ENCODE measurements at regions not wholly inside any gene's neighbourhood (a gene's known extent, or its start where the extent isn't known, plus 50 kb on each side); places are given as distances from the start of the nearest gene placed in this dataset.

- Mint-ChIP-seq H3K4me1 (no peaks in the 10 kb centered on the region), H3K36me3 (no peaks in the 10 kb centered on the region), H3K4me3 (no peak overlapping the region), H3K9me3 (peaks cover 4 to 21% (median 13%) of the 10 kb centered on the region in 8 donors), H3K27ac (no peak overlapping the region), H3K27me3 (no peaks in the 10 kb centered on the region)
- H3K4me1 ChIP-seq (ENCODE audit: insufficient read depth, low read length), result no peaks in the 10 kb centered on the region
- CTCF ChIA-PET (ENCODE audit: partially characterized antibody), result no interaction called here
- no peaks in the 10 kb centered on the region for H3K27me3 ChIP-seq (ENCODE audit: insufficient read depth, low read length)
- intact Hi-C loops (cut with micrococcal nuclease), result no loop called here
- peaks cover 0 to 3% of the 10 kb centered on the region in 2 donors for H3K9me3 ChIP-seq (ENCODE audit: control insufficient read depth in 1 of 2, low read length in 2 of 2)
- no peak overlapping the region for H3K4me3 ChIP-seq (ENCODE audit: low read length in 2 of 2)
- DNase-seq, result no peak
- POLR2A ChIA-PET (ENCODE audit: partially characterized antibody), result no interaction called here
- no peaks in the 10 kb centered on the region for H3K36me3 ChIP-seq (ENCODE audit: insufficient read depth, low read length)
- H3K27ac ChIP-seq (ENCODE audit: low read depth, low read length), result no peak overlapping the region
Observed at GRCh38 chr2:82636402-82637020, 1822.6 kb downstream of the SUCLG1 start.

GRCh38 chr2:82599021-82599420 lies 1860.1 kb downstream of the SUCLG1 start:
- no peak for DNase-seq
- H3K36me3 ChIP-seq (ENCODE audit: insufficient read depth, low read length), result no peaks in the 10 kb centered on the region
- ChIA-PET CTCF (ENCODE audit: partially characterized antibody) (no interaction called here), POLR2A (ENCODE audit: partially characterized antibody) (no interaction called here)
- H3K27ac ChIP-seq (ENCODE audit: low read depth, low read length), result no peak overlapping the region
- no peak overlapping the region for H3K4me3 ChIP-seq (ENCODE audit: low read length in 2 of 2)
- Mint-ChIP-seq H3K4me1 (no peaks in the 10 kb centered on the region), H3K36me3 (no peaks in the 10 kb centered on the region), H3K27me3 (no peaks in the 10 kb centered on the region), H3K4me3 (no peak overlapping the region), H3K9me3 (peaks cover 0 to 19% (median 12%) of the 10 kb centered on the region in 8 donors), H3K27ac (no peak overlapping the region)
- intact Hi-C loops (cut with micrococcal nuclease), result no loop called here
- H3K27me3 ChIP-seq (ENCODE audit: insufficient read depth, low read length), result no peaks in the 10 kb centered on the region
- H3K4me1 ChIP-seq (ENCODE audit: insufficient read depth, low read length), result no peaks in the 10 kb centered on the region
- no peaks in the 10 kb centered on the region for H3K9me3 ChIP-seq (ENCODE audit: control insufficient read depth in 1 of 2, low read length in 2 of 2)

- Histone ChIP-seq H3K27ac (ENCODE audit: low read depth, low read length) (no peak overlapping the region), H3K9me3 (ENCODE audit: control insufficient read depth in 1 of 2, low read length in 2 of 2) (no peaks in the 10 kb centered on the region), H3K36me3 (ENCODE audit: insufficient read depth, low read length) (no peaks in the 10 kb centered on the region), H3K4me3 (ENCODE audit: low read length in 2 of 2) (no peak overlapping the region), H3K27me3 (ENCODE audit: insufficient read depth, low read length) (no peaks in the 10 kb centered on the region), H3K4me1 (ENCODE audit: insufficient read depth, low read length) (no peaks in the 10 kb centered on the region)
- Mint-ChIP-seq H3K9me3 (peaks cover under 1 to 20% (median 11%) of the 10 kb centered on the region in 8 donors), H3K4me1 (no peaks in the 10 kb centered on the region), H3K36me3 (no peaks in the 10 kb centered on the region), H3K4me3 (no peak overlapping the region), H3K27ac (no peak overlapping the region), H3K27me3 (no peaks in the 10 kb centered on the region)
- intact Hi-C loops (cut with micrococcal nuclease), result no loop called here
- DNase-seq, result no peak
- ChIA-PET POLR2A (ENCODE audit: partially characterized antibody) (no interaction called here), CTCF (ENCODE audit: partially characterized antibody) (no interaction called here)
Observed at GRCh38 chr2:82596581-82596980, 1862.5 kb downstream of the SUCLG1 start.

- POLR2A ChIA-PET (ENCODE audit: partially characterized antibody), result no interaction called here
- DNase-seq, result no peak
- H3K36me3 Mint-ChIP-seq, result no peaks in the 10 kb centered on the region
- Histone ChIP-seq H3K4me1 (ENCODE audit: insufficient read depth, low read length) (no peaks in the 10 kb centered on the region), H3K36me3 (ENCODE audit: insufficient read depth, low read length) (no peaks in the 10 kb centered on the region), H3K4me3 (ENCODE audit: low read length in 2 of 2) (no peak overlapping the region), H3K27ac (ENCODE audit: low read depth, low read length) (no peak overlapping the region), H3K9me3 (ENCODE audit: control insufficient read depth in 1 of 2, low read length in 2 of 2) (no peaks in the 10 kb centered on the region), H3K27me3 (ENCODE audit: insufficient read depth, low read length) (no peaks in the 10 kb centered on the region)
- H3K27me3 Mint-ChIP-seq, result no peaks in the 10 kb centered on the region
- H3K4me1 Mint-ChIP-seq, result no peaks in the 10 kb centered on the region
- no peak overlapping the region for H3K4me3 Mint-ChIP-seq
- no peak overlapping the region for H3K27ac Mint-ChIP-seq
- intact Hi-C loops (cut with micrococcal nuclease), result no loop called here
- CTCF ChIA-PET (ENCODE audit: partially characterized antibody), result no interaction called here
- H3K9me3 Mint-ChIP-seq, result peaks cover 2 to 20% (median 10%) of the 10 kb centered on the region in 8 donors
Observed at GRCh38 chr2:82591718-82592117, 1867.4 kb downstream of the SUCLG1 start.

- ChIA-PET POLR2A (ENCODE audit: partially characterized antibody) (no interaction called here), CTCF (ENCODE audit: partially characterized antibody) (no interaction called here)
- Histone ChIP-seq H3K27me3 (ENCODE audit: insufficient read depth, low read length) (no peaks in the 10 kb centered on the region), H3K4me1 (ENCODE audit: insufficient read depth, low read length) (no peaks in the 10 kb centered on the region), H3K4me3 (ENCODE audit: low read length in 2 of 2) (no peak overlapping the region), H3K27ac (ENCODE audit: low read depth, low read length) (no peak overlapping the region), H3K36me3 (ENCODE audit: insufficient read depth, low read length) (no peaks in the 10 kb centered on the region), H3K9me3 (ENCODE audit: control insufficient read depth in 1 of 2, low read length in 2 of 2) (no peaks in the 10 kb centered on the region)
- H3K36me3 Mint-ChIP-seq, result no peaks in the 10 kb centered on the region
- no peaks in the 10 kb centered on the region for H3K27me3 Mint-ChIP-seq
- no peaks in the 10 kb centered on the region for H3K4me1 Mint-ChIP-seq
- H3K27ac Mint-ChIP-seq, result no peak overlapping the region
- H3K9me3 Mint-ChIP-seq, result peaks cover 0 to 33% (median 11%) of the 10 kb centered on the region in 8 donors
- no peak overlapping the region for H3K4me3 Mint-ChIP-seq
- intact Hi-C loops (cut with micrococcal nuclease), result no loop called here
- DNase-seq, result no peak
Observed at GRCh38 chr2:82576656-82577055, 1882.4 kb downstream of the SUCLG1 start.

- no peaks in the 10 kb centered on the region for H3K36me3 ChIP-seq (ENCODE audit: insufficient read depth, low read length)
- no peaks in the 10 kb centered on the region for H3K4me1 Mint-ChIP-seq
- ChIA-PET CTCF (ENCODE audit: partially characterized antibody) (no interaction called here), POLR2A (ENCODE audit: partially characterized antibody) (no interaction called here)
- no peaks in the 10 kb centered on the region for H3K27me3 Mint-ChIP-seq
- no peak overlapping the region for H3K27ac ChIP-seq (ENCODE audit: low read depth, low read length)
- H3K9me3 Mint-ChIP-seq, result peaks cover 0 to 19% (median 3%) of the 10 kb centered on the region in 8 donors
- no peak overlapping the region for H3K4me3 ChIP-seq (ENCODE audit: low read length in 2 of 2)
- no peaks in the 10 kb centered on the region for H3K4me1 ChIP-seq (ENCODE audit: insufficient read depth, low read length)
- intact Hi-C loops (cut with micrococcal nuclease), result no loop called here
- no peak overlapping the region for H3K4me3 Mint-ChIP-seq
- no peaks in the 10 kb centered on the region for H3K27me3 ChIP-seq (ENCODE audit: insufficient read depth, low read length)
- H3K9me3 ChIP-seq (ENCODE audit: control insufficient read depth in 1 of 2, low read length in 2 of 2), result no peaks in the 10 kb centered on the region
- no peak for DNase-seq
- no peaks in the 10 kb centered on the region for H3K36me3 Mint-ChIP-seq
- H3K27ac Mint-ChIP-seq, result no peak overlapping the region
Observed at GRCh38 chr2:82539280-82539621, 1919.8 kb downstream of the SUCLG1 start.

GRCh38 chr2:82538590-82539279 lies 1920.3 kb downstream of the SUCLG1 start:
- DNase-seq, result no peak
- H3K27me3 Mint-ChIP-seq, result no peaks in the 10 kb centered on the region
- no peaks in the 10 kb centered on the region for H3K4me1 Mint-ChIP-seq
- POLR2A ChIA-PET (ENCODE audit: partially characterized antibody), result no interaction called here
- Histone ChIP-seq H3K27me3 (ENCODE audit: insufficient read depth, low read length) (no peaks in the 10 kb centered on the region), H3K4me3 (ENCODE audit: low read length in 2 of 2) (no peak overlapping the region), H3K36me3 (ENCODE audit: insufficient read depth, low read length) (no peaks in the 10 kb centered on the region), H3K27ac (ENCODE audit: low read depth, low read length) (no peak overlapping the region), H3K4me1 (ENCODE audit: insufficient read depth, low read length) (no peaks in the 10 kb centered on the region), H3K9me3 (ENCODE audit: control insufficient read depth in 1 of 2, low read length in 2 of 2) (no peaks in the 10 kb centered on the region)
- CTCF ChIA-PET (ENCODE audit: partially characterized antibody), result no interaction called here
- intact Hi-C loops (cut with micrococcal nuclease), result no loop called here
- no peaks in the 10 kb centered on the region for H3K36me3 Mint-ChIP-seq
- no peak overlapping the region for H3K4me3 Mint-ChIP-seq
- H3K9me3 Mint-ChIP-seq, result peaks cover 1 to 19% (median 4%) of the 10 kb centered on the region in 8 donors
- H3K27ac Mint-ChIP-seq, result no peak overlapping the region

Measured in CD4-positive, alpha-beta memory T cell (primary cell).